CD4-positive, alpha-beta T cell (primary cell): ENCODE measurements at regions not wholly inside any gene's neighbourhood (a gene's known extent, or its start where the extent isn't known, plus 50 kb on each side); places are given as distances from the start of the nearest gene placed in this dataset.

Experiments used
- ATAC-seq: fragments of 200-7000 bp; cut with Tn5 transposase; one replicate; pipeline ENCODE4 v1.10.0; 2022; ENCODE audit warnings: mild to moderate bottlenecking; ENCODE audit not compliant: poor library complexity
- CTCF ChIA-PET: fragments of 350-600 bp; sonication (Branson Sonifier 250); formaldehyde crosslinking; loops from one replicate; lab custom pipeline; 2021; ENCODE audit warnings: antibody characterized with exemption, inconsistent platforms; lab: Charles Lee
- POLR2A ChIA-PET: fragments of 350-600 bp; sonication (Branson Sonifier 250); formaldehyde crosslinking; loops from one replicate; lab custom pipeline; 2021; ENCODE audit warnings: antibody characterized with exemption, inconsistent platforms; lab: Charles Lee
- DNase-seq, 14 experiments: peaks; one replicate each; pipeline ENCODE4 v3.0.0-alpha.2; 2013 to 2020; ENCODE audit warnings: mixed read lengths in 2 of 14
- H3K27ac ChIP-seq, 2 donors: one replicate each; pipeline versions ENCODE4 v1.5.1 to v1.7.0; 2013; ENCODE audit warnings: low read length in 2 of 2, low read depth in 1 of 2, mild to moderate bottlenecking in 1 of 2
- H3K27me3 ChIP-seq, 2 experiments: 1 replicate in 1 of 2; 2 replicates in 1 of 2; pipeline versions ENCODE4 v1.6.1 to v1.7.0; 2013; ENCODE audit warnings: low read length in 2 of 2, control low read depth in 1 of 2, mild to moderate bottlenecking in 1 of 2, moderate library complexity in 1 of 2; ENCODE audit not compliant: insufficient read depth in 2 of 2, control insufficient read depth in 1 of 2
- H3K36me3 ChIP-seq: one replicate; pipeline ENCODE4 v1.6.1; 2013; ENCODE audit warnings: low read length, control low read depth; ENCODE audit not compliant: insufficient read depth
- H3K4me1 ChIP-seq: one replicate; pipeline ENCODE4 v1.6.1; 2013; ENCODE audit warnings: low read length, control low read depth; ENCODE audit not compliant: insufficient read depth
- H3K4me3 ChIP-seq: one replicate; pipeline ENCODE4 v1.5.1; 2013; ENCODE audit warnings: mild to moderate bottlenecking, low read length, moderate library complexity
- H3K9me3 ChIP-seq, 2 experiments: 1 replicate in 1 of 2; 2 replicates in 1 of 2; pipeline versions ENCODE4 v1.6.1 to v1.7.0; 2013; ENCODE audit warnings: low read length in 2 of 2, mild to moderate bottlenecking in 2 of 2, control low read depth in 1 of 2, moderate library complexity in 1 of 2; ENCODE audit not compliant: control insufficient read depth in 1 of 2, insufficient read depth in 1 of 2
- H3K27ac Mint-ChIP-seq: one replicate; pipeline ENCODE4 v1.8.0; 2020; ENCODE audit warnings: mixed read lengths
- H3K27me3 Mint-ChIP-seq: one replicate; pipeline ENCODE4 v1.8.0; 2021; ENCODE audit warnings: mixed read lengths
- H3K36me3 Mint-ChIP-seq: one replicate; pipeline ENCODE4 v1.8.0; 2021; ENCODE audit warnings: low read depth, mixed read lengths
- H3K4me1 Mint-ChIP-seq: one replicate; pipeline ENCODE4 v1.8.0; 2021; ENCODE audit warnings: low read depth, mixed read lengths
- H3K4me3 Mint-ChIP-seq: one replicate; pipeline ENCODE4 v1.8.0; 2020; ENCODE audit warnings: mild to moderate bottlenecking, mixed read lengths
- H3K9me3 Mint-ChIP-seq: one replicate; pipeline ENCODE4 v1.8.0; 2020; ENCODE audit warnings: mixed read lengths
- intact Hi-C, 2 experiments: fragments of 100-400 bp; cut with DNase I in 1 of 2; cut with micrococcal nuclease in 1 of 2; formaldehyde crosslinking; loops; one replicate each; pipeline versions ENCODE4 v1.15.1 to v1.9.0; 2023 to 2025; cut with DNase I, micrococcal nuclease
- TF ChIP-seq, protein P1 (sequence below): fragments of 200-600 bp; IDR thresholded peaks from one replicate; pipeline ENCODE4 v1.8.0; 2022; ENCODE audit warnings: antibody characterized with exemption, mild to moderate bottlenecking

DNA sequence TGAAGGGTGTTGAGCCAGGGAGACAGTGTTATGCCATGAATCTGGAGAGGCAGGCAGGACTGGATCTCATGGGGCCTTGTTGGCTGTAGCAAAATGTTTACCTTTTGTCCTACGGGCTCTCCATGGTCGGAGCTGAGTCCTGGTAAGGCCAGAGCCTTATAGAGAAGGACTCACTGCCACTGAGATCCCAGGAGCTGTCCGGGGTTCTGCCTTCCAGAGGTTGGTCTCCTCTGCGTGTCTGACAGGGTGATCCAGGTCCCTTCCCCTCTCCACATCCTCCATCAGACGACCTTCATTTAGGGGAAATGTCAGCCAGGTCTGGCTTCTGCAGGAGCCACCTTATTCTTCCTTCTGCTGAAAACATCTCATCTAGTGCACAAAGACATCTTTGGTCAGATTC, 285.2 kb upstream of the N4BP1 start:
- Histone ChIP-seq H3K4me1 (no peaks in the 10 kb centered on the region), H3K4me3 (no peak overlapping the region), H3K27me3 (no peaks in the 10 kb centered on the region), H3K36me3 (no peaks in the 10 kb centered on the region), H3K9me3 (peaks cover 0 to 3% of the 10 kb centered on the region in 2 experiments), H3K27ac (no peak overlapping the region)
- ATAC-seq: no peak
- TF ChIP-seq, protein P1, sequence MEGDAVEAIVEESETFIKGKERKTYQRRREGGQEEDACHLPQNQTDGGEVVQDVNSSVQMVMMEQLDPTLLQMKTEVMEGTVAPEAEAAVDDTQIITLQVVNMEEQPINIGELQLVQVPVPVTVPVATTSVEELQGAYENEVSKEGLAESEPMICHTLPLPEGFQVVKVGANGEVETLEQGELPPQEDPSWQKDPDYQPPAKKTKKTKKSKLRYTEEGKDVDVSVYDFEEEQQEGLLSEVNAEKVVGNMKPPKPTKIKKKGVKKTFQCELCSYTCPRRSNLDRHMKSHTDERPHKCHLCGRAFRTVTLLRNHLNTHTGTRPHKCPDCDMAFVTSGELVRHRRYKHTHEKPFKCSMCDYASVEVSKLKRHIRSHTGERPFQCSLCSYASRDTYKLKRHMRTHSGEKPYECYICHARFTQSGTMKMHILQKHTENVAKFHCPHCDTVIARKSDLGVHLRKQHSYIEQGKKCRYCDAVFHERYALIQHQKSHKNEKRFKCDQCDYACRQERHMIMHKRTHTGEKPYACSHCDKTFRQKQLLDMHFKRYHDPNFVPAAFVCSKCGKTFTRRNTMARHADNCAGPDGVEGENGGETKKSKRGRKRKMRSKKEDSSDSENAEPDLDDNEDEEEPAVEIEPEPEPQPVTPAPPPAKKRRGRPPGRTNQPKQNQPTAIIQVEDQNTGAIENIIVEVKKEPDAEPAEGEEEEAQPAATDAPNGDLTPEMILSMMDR: no peak
- ChIA-PET POLR2A (no interaction called here), CTCF (no interaction called here)
- Mint-ChIP-seq H3K27me3 (no peaks in the 10 kb centered on the region), H3K9me3 (no peaks in the 10 kb centered on the region), H3K27ac (no peak overlapping the region), H3K4me1 (no peaks in the 10 kb centered on the region), H3K4me3 (no peak overlapping the region), H3K36me3 (no peaks in the 10 kb centered on the region)
- intact Hi-C loops: no loop called here
- no peak for DNase-seq

DNA sequence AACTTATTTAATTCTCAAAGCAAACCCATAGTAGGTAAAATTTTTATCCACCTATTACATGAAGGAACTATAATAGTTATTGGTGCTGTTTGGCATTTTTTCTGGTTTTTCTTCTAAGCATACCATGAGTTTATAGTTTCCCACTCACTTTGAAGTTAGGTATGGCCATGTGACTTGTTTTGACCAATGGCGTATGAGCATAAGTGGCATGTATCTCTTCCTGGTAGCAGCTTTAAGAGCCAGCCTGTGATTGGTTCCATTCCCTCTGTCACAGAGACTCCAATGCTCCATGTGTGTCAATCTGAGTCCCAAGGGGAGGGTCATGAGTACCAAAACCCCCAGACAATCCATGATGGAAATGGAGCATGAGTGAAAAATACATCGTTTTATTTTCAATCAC, 282.9 kb upstream of the N4BP1 start:
- Histone ChIP-seq H3K27me3 (no peaks in the 10 kb centered on the region), H3K9me3 (peaks cover 0 to 2% of the 10 kb centered on the region in 2 experiments), H3K27ac (no peak overlapping the region), H3K4me1 (no peaks in the 10 kb centered on the region), H3K4me3 (no peak overlapping the region), H3K36me3 (no peaks in the 10 kb centered on the region)
- Mint-ChIP-seq H3K27ac (no peak overlapping the region), H3K9me3 (no peaks in the 10 kb centered on the region), H3K36me3 (no peaks in the 10 kb centered on the region), H3K27me3 (no peaks in the 10 kb centered on the region), H3K4me3 (no peak overlapping the region), H3K4me1 (no peaks in the 10 kb centered on the region)
- DNase-seq (no peak), ATAC-seq (no peak)
- ChIA-PET POLR2A (no interaction called here), CTCF (no interaction called here)
- intact Hi-C loops: no loop called here
- TF ChIP-seq, protein P1: no peak

DNA sequence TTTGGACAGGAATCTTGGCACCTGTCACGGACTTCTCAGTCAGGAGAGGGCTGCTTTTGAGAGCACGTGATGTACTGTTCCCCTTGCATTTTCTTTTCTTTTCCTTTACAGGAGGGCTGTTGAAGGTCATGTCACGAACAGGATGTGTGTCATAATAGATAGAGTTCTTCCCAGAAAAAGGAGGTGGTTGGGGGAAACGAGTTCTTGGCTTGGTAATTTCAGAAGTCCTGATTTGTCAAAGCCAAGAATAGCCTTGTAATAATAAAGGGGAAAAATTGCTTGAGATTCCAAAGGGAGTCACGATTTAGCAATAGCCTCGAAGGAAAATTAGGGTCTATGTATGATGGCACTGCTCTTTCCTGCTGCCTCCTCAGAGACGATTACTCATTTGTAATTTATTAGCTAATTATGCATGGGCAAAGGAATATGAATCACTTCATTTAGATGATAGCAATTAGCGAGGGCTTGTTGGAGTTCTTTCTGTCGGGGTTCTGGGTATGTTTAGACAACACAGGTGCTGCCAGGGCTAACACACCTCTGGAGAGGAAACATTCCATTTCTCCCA, 277.7 kb upstream of the N4BP1 start:
- ChIA-PET CTCF (no interaction called here), POLR2A (no interaction called here)
- Mint-ChIP-seq H3K4me3 (no peak overlapping the region), H3K36me3 (no peaks in the 10 kb centered on the region), H3K27ac (no peak overlapping the region), H3K9me3 (no peaks in the 10 kb centered on the region), H3K27me3 (no peaks in the 10 kb centered on the region), H3K4me1 (no peaks in the 10 kb centered on the region)
- DNase-seq: no peak
- TF ChIP-seq, protein P1: no peak
- Histone ChIP-seq H3K4me3 (no peak overlapping the region), H3K4me1 (no peaks in the 10 kb centered on the region), H3K27me3 (no peaks in the 10 kb centered on the region), H3K9me3 (peaks cover 0 to 5% of the 10 kb centered on the region in 2 experiments), H3K36me3 (no peaks in the 10 kb centered on the region), H3K27ac (no peak overlapping the region)
- no peak for ATAC-seq
- intact Hi-C loops: no loop called here
